ENCODE measurements at regions not wholly inside any gene's neighbourhood (a gene's known extent, or its start where the extent isn't known, plus 50 kb on each side); places are given as distances from the start of the nearest gene placed in this dataset.
"Not testable (repeated sequence)": the region's sequence is repeated elsewhere in the genome, so short reads cannot be mapped to it uniquely, and the experiment has no call there.

- no peaks in the 10 kb centered on the region for H3K27me3 ChIP-seq (replicated peaks; ENCODE audit: insufficient read depth)
- peaks cover 12% of the 10 kb centered on the region for H3K9me3 ChIP-seq
- H3K4me3 ChIP-seq = no peak overlapping the region
- ATAC-seq (ENCODE audit: insufficient number of reproducible peaks, low FRiP score, low read depth) = no peak
- H3K36me3 ChIP-seq = no peaks in the 10 kb centered on the region
- no peak overlapping the region for H3K27ac ChIP-seq
- TF ChIP-seq, protein P1, sequence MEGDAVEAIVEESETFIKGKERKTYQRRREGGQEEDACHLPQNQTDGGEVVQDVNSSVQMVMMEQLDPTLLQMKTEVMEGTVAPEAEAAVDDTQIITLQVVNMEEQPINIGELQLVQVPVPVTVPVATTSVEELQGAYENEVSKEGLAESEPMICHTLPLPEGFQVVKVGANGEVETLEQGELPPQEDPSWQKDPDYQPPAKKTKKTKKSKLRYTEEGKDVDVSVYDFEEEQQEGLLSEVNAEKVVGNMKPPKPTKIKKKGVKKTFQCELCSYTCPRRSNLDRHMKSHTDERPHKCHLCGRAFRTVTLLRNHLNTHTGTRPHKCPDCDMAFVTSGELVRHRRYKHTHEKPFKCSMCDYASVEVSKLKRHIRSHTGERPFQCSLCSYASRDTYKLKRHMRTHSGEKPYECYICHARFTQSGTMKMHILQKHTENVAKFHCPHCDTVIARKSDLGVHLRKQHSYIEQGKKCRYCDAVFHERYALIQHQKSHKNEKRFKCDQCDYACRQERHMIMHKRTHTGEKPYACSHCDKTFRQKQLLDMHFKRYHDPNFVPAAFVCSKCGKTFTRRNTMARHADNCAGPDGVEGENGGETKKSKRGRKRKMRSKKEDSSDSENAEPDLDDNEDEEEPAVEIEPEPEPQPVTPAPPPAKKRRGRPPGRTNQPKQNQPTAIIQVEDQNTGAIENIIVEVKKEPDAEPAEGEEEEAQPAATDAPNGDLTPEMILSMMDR (IDR thresholded peaks at IDR 0.05) = no peak
- no peaks in the 10 kb centered on the region for H3K4me1 ChIP-seq (ENCODE audit: control insufficient read depth in 1 of 2, low read depth in 2 of 2)
- no peak for DNase-seq (ENCODE audit: low spot score)
Measured at GRCh38 chr2:195438692-195439091, 218.3 kb upstream of the SLC39A10 start.

GRCh38 chr2:195437521-195437920 lies 219.5 kb upstream of the SLC39A10 start:
- H3K4me1 ChIP-seq (ENCODE audit: control insufficient read depth in 1 of 2, low read depth in 2 of 2) = no peaks in the 10 kb centered on the region
- no peak overlapping the region for H3K27ac ChIP-seq
- no peaks in the 10 kb centered on the region for H3K36me3 ChIP-seq
- ATAC-seq (ENCODE audit: insufficient number of reproducible peaks, low FRiP score, low read depth) (no peak), DNase-seq (ENCODE audit: low spot score) (no peak)
- no peaks in the 10 kb centered on the region for H3K27me3 ChIP-seq (replicated peaks; ENCODE audit: insufficient read depth)
- H3K9me3 ChIP-seq = peaks cover 8% of the 10 kb centered on the region
- TF ChIP-seq, protein P1 (IDR thresholded peaks at IDR 0.05) = no peak
- no peak overlapping the region for H3K4me3 ChIP-seq

DNA sequence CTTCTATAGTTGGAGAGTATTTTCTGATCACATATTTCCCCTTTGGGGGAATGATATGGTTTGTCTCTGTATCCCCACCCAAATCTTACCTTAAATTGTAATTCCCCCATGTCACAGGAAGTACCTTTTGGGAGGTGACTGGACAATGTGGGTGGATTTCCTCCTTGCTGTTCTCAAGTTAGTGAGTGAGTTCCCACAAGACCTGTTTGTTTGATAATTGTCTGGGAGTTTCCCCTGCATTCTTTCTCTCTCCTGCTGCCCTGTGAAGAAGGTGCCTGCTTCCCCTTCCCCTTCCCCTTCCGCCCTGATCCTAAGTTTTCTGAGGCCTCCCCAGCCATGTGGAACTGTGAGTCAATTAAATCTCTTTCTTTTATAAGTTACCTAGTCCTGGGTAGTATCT lies 222.7 kb upstream of the SLC39A10 start:
- Histone ChIP-seq H3K27ac (no peak overlapping the region), H3K4me1 (ENCODE audit: control insufficient read depth in 1 of 2, low read depth in 2 of 2) (no peaks in the 10 kb centered on the region), H3K9me3 (no peaks in the 10 kb centered on the region), H3K4me3 (no peak overlapping the region), H3K36me3 (no peaks in the 10 kb centered on the region), H3K27me3 (replicated peaks; ENCODE audit: insufficient read depth) (no peaks in the 10 kb centered on the region)
- TF ChIP-seq, protein P1 (IDR thresholded peaks at IDR 0.05) = no peak
- ATAC-seq (ENCODE audit: insufficient number of reproducible peaks, low FRiP score, low read depth) (no peak), DNase-seq (ENCODE audit: low spot score) (no peak)

DNA sequence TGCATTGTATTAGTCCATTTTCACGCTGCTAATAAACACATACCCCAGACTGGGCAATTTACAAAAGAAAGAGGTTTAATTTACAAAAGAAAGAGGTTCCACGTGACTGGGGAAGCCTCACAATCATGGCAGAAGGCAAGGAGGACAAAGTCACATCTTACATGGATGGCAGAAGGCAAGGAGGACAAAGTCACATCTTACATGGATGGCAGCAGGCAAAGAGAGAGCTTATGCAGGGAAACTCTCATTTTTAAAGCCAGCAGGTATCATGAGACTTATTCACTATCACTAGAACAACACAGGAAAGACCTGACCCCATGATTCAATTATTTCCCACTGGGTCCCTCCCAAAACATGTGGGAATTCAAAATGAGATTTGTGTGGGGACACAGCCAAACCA lies 223.3 kb upstream of the SLC39A10 start:
- H3K27me3 ChIP-seq (replicated peaks; ENCODE audit: insufficient read depth); H3K9me3 ChIP-seq; ATAC-seq (ENCODE audit: insufficient number of reproducible peaks, low FRiP score, low read depth): not testable (repeated sequence)

GRCh38 chr2:195428673-195429072 lies 228.4 kb upstream of the SLC39A10 start:
- Histone ChIP-seq H3K4me1 (ENCODE audit: control insufficient read depth in 1 of 2, low read depth in 2 of 2) (no peaks in the 10 kb centered on the region), H3K27ac (no peak overlapping the region), H3K27me3 (replicated peaks; ENCODE audit: insufficient read depth) (no peaks in the 10 kb centered on the region), H3K4me3 (no peak overlapping the region), H3K36me3 (no peaks in the 10 kb centered on the region), H3K9me3 (no peaks in the 10 kb centered on the region)
- TF ChIP-seq, protein P1 (IDR thresholded peaks at IDR 0.05) = no peak
- no peak for ATAC-seq (ENCODE audit: insufficient number of reproducible peaks, low FRiP score, low read depth)
- DNase-seq (ENCODE audit: low spot score) = no peak

More for the DNA sequence above, 223.3 kb upstream of the SLC39A10 start:
- H3K4me1 ChIP-seq (ENCODE audit: control insufficient read depth in 1 of 2, low read depth in 2 of 2); H3K27ac ChIP-seq; DNase-seq (ENCODE audit: low spot score); H3K36me3 ChIP-seq; H3K4me3 ChIP-seq: not testable (repeated sequence)

DNA sequence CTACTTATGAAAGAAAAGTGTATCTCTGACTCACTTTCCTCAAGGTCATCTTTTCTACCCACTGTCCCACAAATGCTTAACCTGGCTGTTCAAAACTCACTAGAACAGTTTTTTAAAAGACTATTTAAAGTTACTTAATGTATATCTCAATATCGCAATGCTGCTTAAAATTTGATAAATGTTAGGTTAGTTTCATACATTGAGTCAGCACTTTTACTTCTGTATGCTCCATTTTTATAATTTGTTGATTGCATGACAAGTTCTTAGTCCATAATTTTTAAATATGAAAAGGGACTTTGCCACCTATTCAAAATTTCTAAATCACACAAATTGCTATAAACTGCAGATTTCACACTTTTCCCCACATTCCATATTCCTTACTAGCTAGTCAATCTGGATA lies 231.7 kb upstream of the SLC39A10 start:
- Histone ChIP-seq H3K4me3 (no peak overlapping the region), H3K36me3 (no peaks in the 10 kb centered on the region), H3K27me3 (replicated peaks; ENCODE audit: insufficient read depth) (no peaks in the 10 kb centered on the region), H3K27ac (no peak overlapping the region), H3K4me1 (ENCODE audit: control insufficient read depth in 1 of 2, low read depth in 2 of 2) (no peaks in the 10 kb centered on the region), H3K9me3 (no peaks in the 10 kb centered on the region)
- TF ChIP-seq, protein P1 (IDR thresholded peaks at IDR 0.05) = no peak
- DNase-seq (ENCODE audit: low spot score) = no peak
- ATAC-seq (ENCODE audit: insufficient number of reproducible peaks, low FRiP score, low read depth) = no peak

All from thoracic aorta (tissue), 2 donors.